GM12878 (cell line): ENCODE measurements at regions not wholly inside any gene's neighbourhood (a gene's known extent, or its start where the extent isn't known, plus 50 kb on each side); places are given as distances from the start of the nearest gene placed in this dataset.

Experiments used
- ATAC-seq: fragments of 200-7000 bp; cut with Tn5 transposase; 3 replicates; pipeline ENCODE4 v1.9.1; 2020; ENCODE audit warnings: mild to moderate bottlenecking, moderate library complexity
- BruUV-seq: library from RNA; stranded (reverse); fragments of 400-500 nt; replicated peaks from 2 replicates; lab custom pipeline; 2021; lab: Mats Ljungman, UMichigan
- CTCF ChIA-PET: fragments of 300-600 bp; sonication (Branson Sonifier 250); formaldehyde crosslinking; extraction: SDS; loops from one replicate; lab custom pipeline; 2021; ENCODE audit warnings: inconsistent platforms; lab: Yijun Ruan, JAX
- POLR2A ChIA-PET: fragments of 350-600 bp; formaldehyde crosslinking; extraction: SDS; loops from one replicate; lab custom pipeline; 2021; ENCODE audit warnings: inconsistent platforms; lab: Charles Lee
- RAD21 ChIA-PET: fragments of 300-600 bp; sonication (Branson Sonifier 250); formaldehyde crosslinking; loops from one replicate; lab custom pipeline; 2023; ENCODE audit warnings: antibody characterized with exemption; ENCODE audit not compliant: unreplicated experiment; lab: Charles Lee
- SMC1A ChIA-PET: fragments of 300-600 bp; sonication (Branson Sonifier 250); formaldehyde crosslinking; loops from one replicate; lab custom pipeline; 2023; ENCODE audit not compliant: unreplicated experiment, uncharacterized antibody; lab: Charles Lee
- DNase-seq: peaks from one replicate; pipeline ENCODE4 v3.0.0-alpha.2; 2011; ENCODE audit warnings: low read depth, low spot score
- FAIRE-seq: peaks from 3 replicates; lab custom pipeline; 2011; peaks lifted over from hg19 to GRCh38; lab: Jason Lieb, UNC
- H2AFZ ChIP-seq: 2 replicates; pipeline ENCODE4 v1.6.0; 2011; ENCODE audit warnings: low read depth, low read length, control low read depth; ENCODE audit not compliant: control insufficient read depth
- H3K27ac ChIP-seq: 2 replicates; pipeline ENCODE4 v1.5.1; 2011; ENCODE audit warnings: control low read depth; ENCODE audit not compliant: control insufficient read depth, insufficient read depth
- H3K27me3 ChIP-seq, 2 experiments: replicated peaks in 1 of 2; 2 replicates each; pipeline versions ENCODE4 v1.6.0 to v1.6.1; 2011; ENCODE audit warnings: low read length in 1 of 2; ENCODE audit not compliant: control insufficient read depth in 2 of 2, insufficient read depth in 2 of 2
- H3K36me3 ChIP-seq, 2 experiments: 2 replicates each; pipeline ENCODE4 v1.5.1; 2011; ENCODE audit warnings: low read length in 1 of 2; ENCODE audit not compliant: control insufficient read depth in 2 of 2, insufficient read depth in 2 of 2
- H3K4me1 ChIP-seq: 2 replicates; pipeline ENCODE4 v1.6.1; 2011; ENCODE audit warnings: mild to moderate bottlenecking, low read length, moderate library complexity, mixed read lengths; ENCODE audit not compliant: control insufficient read depth, insufficient read depth
- H3K4me2 ChIP-seq: 2 replicates; pipeline ENCODE4 v1.6.0; 2011; ENCODE audit warnings: control low read depth; ENCODE audit not compliant: control insufficient read depth, insufficient read depth
- H3K4me3 ChIP-seq: fragments of 200-600 bp; sonication (generic); 2 replicates; pipeline ENCODE4 v1.5.1; 2016
- H3K79me2 ChIP-seq: 2 replicates; pipeline ENCODE4 v1.6.0; 2011; ENCODE audit warnings: low read length; ENCODE audit not compliant: control insufficient read depth, insufficient read depth
- H3K9ac ChIP-seq: 2 replicates; pipeline ENCODE4 v1.8.0; 2011; ENCODE audit warnings: low read length, control low read depth, mixed read lengths; ENCODE audit not compliant: control insufficient read depth, insufficient read depth
- H3K9me3 ChIP-seq: replicated peaks from 3 replicates; pipeline ENCODE4 v1.5.1; 2011; ENCODE audit warnings: mild to moderate bottlenecking, low read length; ENCODE audit not compliant: control insufficient read depth, insufficient read depth
- H4K20me1 ChIP-seq: 2 replicates; pipeline ENCODE4 v1.6.0; 2011; ENCODE audit not compliant: control insufficient read depth, insufficient read depth
- BACH1 ChIP-seq: fragments of 450-650 bp; IDR thresholded peaks from 2 replicates; pipeline ENCODE4 v1.6.1; 2017; ENCODE audit warnings: mild to moderate bottlenecking, borderline replicate concordance
- CBX5 ChIP-seq: sonication (generic); IDR thresholded peaks from 2 replicates; pipeline ENCODE4 v1.6.1; 2016; ENCODE audit warnings: low read depth, moderate library complexity, mild to moderate bottlenecking, inconsistent platforms
- MXI1 ChIP-seq: fragments of 150-350 bp; IDR thresholded peaks from 2 replicates; pipeline ENCODE4 v1.6.1; 2011; ENCODE audit warnings: low read depth, mild to moderate bottlenecking, inconsistent platforms, low read length, improper control_type of control experiment
- NFYB ChIP-seq: IDR thresholded peaks from 2 replicates; pipeline ENCODE4 v1.6.1; 2011; ENCODE audit warnings: low read depth, mild to moderate bottlenecking, low read length, improper control_type of control experiment, moderate library complexity; ENCODE audit not compliant: insufficient read depth
- RELA ChIP-seq: fragments of 450-650 bp; IDR thresholded peaks from 2 replicates; pipeline ENCODE4 v1.8.0; 2014; ENCODE audit warnings: borderline replicate concordance; ENCODE audit not compliant: partially characterized antibody
- SUZ12 ChIP-seq: fragments of 200-600 bp; sonication (generic); IDR thresholded peaks from one replicate; pipeline ENCODE4 v1.6.1; 2018; ENCODE audit warnings: antibody characterized with exemption, mild to moderate bottlenecking; ENCODE audit not compliant: unreplicated experiment
- ZBTB4 ChIP-seq: fragments of 450-650 bp; formaldehyde crosslinking; IDR thresholded peaks from 2 replicates; pipeline ENCODE4 v1.4.0; 2022; ENCODE audit warnings: mild to moderate bottlenecking, moderate library complexity
- WGBS: methylation state at CpG from one replicate; pipeline ENCODE4 v1.1.6; 2016; ENCODE audit warnings: low lambda C conversion rate; ENCODE audit not compliant: insufficient replicate concordance, insufficient coverage; ENCODE audit errors: missing lambda C conversion rate; 5-methylcytosine and 5-hydroxymethylcytosine counted together
- in situ Hi-C: fragments of 300-500 bp; cut with MboI; formaldehyde crosslinking; loops from 9 replicates; pipeline ENCODE4 v1.14.3; 2018; ENCODE audit warnings: mixed read lengths
- intact Hi-C: fragments of 100-400 bp; cut with micrococcal nuclease; formaldehyde crosslinking; loops from one replicate; pipeline ENCODE4 v1.14.2; 2022; ENCODE audit not compliant: unreplicated experiment
- TF ChIP-seq, protein P1 (sequence below): IDR thresholded peaks from 2 replicates; pipeline ENCODE4 v1.6.1; 2012; ENCODE audit warnings: low read length, inconsistent platforms

- in situ Hi-C loops: no loop called here
- no peak for TF ChIP-seq ZBTB4 (CRISPR knock-in tag)
- TF ChIP-seq, protein P1, sequence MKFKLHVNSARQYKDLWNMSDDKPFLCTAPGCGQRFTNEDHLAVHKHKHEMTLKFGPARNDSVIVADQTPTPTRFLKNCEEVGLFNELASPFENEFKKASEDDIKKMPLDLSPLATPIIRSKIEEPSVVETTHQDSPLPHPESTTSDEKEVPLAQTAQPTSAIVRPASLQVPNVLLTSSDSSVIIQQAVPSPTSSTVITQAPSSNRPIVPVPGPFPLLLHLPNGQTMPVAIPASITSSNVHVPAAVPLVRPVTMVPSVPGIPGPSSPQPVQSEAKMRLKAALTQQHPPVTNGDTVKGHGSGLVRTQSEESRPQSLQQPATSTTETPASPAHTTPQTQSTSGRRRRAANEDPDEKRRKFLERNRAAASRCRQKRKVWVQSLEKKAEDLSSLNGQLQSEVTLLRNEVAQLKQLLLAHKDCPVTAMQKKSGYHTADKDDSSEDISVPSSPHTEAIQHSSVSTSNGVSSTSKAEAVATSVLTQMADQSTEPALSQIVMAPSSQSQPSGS: no peak
- no peak for TF ChIP-seq MXI1
- TF ChIP-seq RELA: no peak
- no peak for TF ChIP-seq CBX5
- no peak for TF ChIP-seq BACH1
- no peak for TF ChIP-seq NFYB
- no peak for TF ChIP-seq SUZ12
- TF ChIP-seq, all 136 proteins: peak for 0
- RAD21 ChIA-PET: interaction anchor here (1.0 to 1.3 kb wide), 3 partner anchors 76 to 195 kb away, joined by 3 read pairs; no protein-coding TSS in a partner anchor
- FAIRE-seq (no peak), DNase-seq (no peak), ATAC-seq (no peak)
- no peaks in the 10 kb centered on the region for H3K4me1 ChIP-seq
- peaks cover under 1 to 7% of the 10 kb centered on the region in 2 experiments for H3K27me3 ChIP-seq
- H3K9me3 ChIP-seq: no peaks in the 10 kb centered on the region; the same call in 2 of the 3 replicates
- no peak overlapping the region for H3K4me3 ChIP-seq
- no peak overlapping the region for H2AFZ ChIP-seq
- intact Hi-C loops: no loop called here
- H3K4me2 ChIP-seq: no peak overlapping the region
- WGBS: 2% methylated on average over 2 of the region's 2 CpGs
- POLR2A ChIA-PET: no interaction called here
- BruUV-seq: no TSS peak
- H4K20me1 ChIP-seq: no peaks in the 10 kb centered on the region
- no peaks in the 10 kb centered on the region for H3K79me2 ChIP-seq
- CTCF ChIA-PET: interaction anchor here (1.2 to 1.4 kb wide), 2 partner anchors 13 to 216 kb away, joined by 3 read pairs; no protein-coding TSS in a partner anchor
- H3K27ac ChIP-seq: no peak overlapping the region
- SMC1A ChIA-PET: interaction anchor here (1.1 kb wide), 1 partner anchor 14 kb away, joined by 3 read pairs; no protein-coding TSS in a partner anchor
- no peak overlapping the region for H3K9ac ChIP-seq
- no peaks in the 10 kb centered on the region for H3K36me3 ChIP-seq
Observed at GRCh38 chr12:107326237-107326636, 232.9 kb upstream of the CRY1 start.
